HG03095 (cell line): ENCODE measurements at regions not wholly inside any gene's neighbourhood (a gene's known extent, or its start where the extent isn't known, plus 50 kb on each side); places are given as distances from the start of the nearest gene placed in this dataset.
"Not testable (repeated sequence)": the region's sequence is repeated elsewhere in the genome, so short reads cannot be mapped to it uniquely, and the experiment has no call there.

Experiments
- ATAC-seq: cut with Tn5 transposase; IDR thresholded peaks from one replicate; pipeline ENCODE4 v1.9.1; 2021; ENCODE audit warnings: moderate library complexity; ENCODE audit not compliant: unreplicated experiment

DNA sequence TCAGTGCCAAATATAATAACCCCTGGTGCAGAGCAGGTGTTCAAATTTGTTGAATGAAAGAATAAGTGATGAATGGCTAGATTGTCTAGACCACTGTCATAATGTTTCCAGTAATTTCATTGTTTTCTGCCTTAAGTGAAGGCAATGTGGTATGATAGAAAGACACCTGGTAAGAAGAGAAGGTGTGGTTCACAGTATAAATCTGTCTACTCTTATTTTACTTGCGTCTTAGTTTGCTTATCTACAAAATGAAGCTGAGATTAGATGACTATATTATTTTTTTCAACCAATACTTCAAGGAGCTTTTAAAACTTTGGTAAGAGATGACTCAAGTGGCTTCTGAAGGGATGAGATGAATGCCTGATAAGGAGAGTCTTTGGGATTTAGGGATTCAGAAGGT is 788.4 kb downstream of the EPHA4 start:
- no peak for ATAC-seq

DNA sequence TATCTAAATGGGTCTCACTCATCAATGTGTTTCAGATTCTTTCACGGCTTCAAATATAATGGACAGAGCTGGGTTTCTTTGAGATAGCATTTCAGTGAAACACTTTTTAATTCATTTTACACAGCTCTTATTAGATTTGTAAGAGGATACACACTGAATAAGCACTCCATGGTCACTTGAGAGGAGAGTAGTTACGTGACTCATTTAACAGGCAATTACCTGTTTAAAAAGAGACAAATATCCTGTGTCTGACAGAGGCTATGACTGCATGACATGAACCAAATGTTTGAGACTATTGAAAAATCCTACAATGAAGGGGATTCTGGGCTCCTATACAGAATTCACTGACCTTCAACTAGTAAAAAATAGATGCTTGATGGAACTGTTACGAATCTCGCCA is 786.9 kb downstream of the EPHA4 start:
- no peak for ATAC-seq

DNA sequence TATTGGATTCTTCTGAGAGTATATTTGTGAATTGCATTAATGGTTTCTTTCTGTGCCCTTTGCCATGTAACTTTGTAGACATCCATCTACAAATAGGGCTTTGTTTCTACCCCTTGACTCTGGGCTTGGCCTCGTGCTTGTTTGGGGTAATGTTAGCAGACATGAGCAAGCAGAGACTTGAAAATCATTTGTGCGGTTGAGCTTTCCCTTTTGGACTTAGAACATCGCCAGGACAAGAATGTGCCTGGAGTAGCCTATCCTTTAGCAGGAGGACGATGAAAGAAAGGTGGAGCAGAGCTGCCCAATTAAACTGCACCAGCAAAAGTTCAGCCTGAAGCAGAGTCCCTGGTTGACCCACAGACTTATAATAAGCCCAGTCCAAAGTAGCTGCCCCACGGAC is 785.9 kb downstream of the EPHA4 start:
- ATAC-seq = no peak

DNA sequence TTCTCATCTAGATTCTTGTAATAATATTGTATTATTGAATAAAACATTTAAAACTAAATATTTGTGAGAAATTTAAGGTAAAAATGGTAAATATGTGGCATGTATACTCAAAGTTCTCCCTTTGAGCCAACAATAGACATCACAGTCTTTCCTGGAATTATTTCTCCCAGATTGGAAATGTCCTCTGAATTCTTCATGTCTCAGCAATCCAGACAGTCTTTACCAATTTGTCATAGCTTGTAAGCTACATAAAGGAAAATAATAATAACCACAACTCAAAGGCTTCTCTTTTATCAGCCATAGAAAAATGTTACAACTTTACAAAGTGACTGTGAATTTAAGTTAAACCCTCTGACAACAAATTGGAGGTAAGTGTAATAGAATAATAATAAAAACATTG is 784.9 kb downstream of the EPHA4 start:
- no peak for ATAC-seq

DNA sequence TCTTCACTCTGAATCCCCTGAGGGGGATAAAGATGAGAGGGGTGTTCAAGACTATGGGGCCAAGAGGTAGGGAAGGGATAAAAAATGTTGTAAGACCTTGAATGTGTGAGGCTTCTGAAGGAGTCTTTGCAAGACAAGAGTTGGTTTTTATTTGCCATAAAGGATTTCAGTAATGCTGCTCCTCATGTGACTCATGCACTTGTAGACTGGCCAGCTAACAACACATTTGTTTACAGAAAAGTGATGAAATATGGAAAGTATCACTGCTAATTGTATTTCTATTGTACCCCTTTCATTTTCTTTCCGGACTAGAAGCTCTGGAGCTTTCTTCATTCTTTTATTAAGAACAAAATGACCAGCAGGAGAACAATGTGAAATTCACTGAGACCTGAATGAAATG is 782.1 kb downstream of the EPHA4 start:
- ATAC-seq = no peak

DNA sequence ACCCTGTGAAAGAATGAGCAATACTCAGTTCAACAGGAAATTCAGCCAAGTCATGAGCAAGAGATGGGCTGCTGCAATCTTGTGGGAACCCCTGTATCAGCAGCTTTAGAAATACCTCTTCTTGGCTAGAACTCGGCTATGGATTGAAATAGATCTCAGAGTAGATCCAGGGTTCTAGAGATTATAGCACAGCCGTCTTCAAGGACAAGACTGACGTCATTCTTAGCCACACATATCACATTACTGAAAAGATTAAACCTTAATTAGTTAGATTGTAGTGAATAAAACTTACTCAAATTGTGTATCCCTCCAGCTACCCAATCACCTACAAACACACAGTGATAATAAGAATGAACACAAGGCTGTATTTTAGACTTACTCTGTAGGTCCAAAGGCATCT is 776.4 kb downstream of the EPHA4 start:
- ATAC-seq = no peak

DNA sequence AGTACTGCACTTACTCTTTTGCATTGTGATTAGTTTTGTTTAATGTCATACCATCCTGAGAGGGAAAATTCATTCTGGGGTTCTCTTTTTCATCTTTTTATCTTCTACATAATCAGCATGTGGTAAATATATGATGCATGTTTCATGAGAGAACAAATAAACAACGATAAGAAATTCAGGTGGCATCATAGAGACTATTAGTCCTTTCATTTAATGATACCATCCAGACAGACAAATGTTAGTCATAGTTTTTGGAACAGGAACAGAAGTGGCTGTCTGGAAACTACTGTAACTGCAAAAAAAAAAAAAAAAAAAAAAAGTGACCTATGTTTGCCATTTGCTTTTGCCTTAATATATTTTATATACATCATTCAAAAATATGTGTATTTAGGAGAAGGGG is 761.0 kb downstream of the EPHA4 start:
- no peak for ATAC-seq

DNA sequence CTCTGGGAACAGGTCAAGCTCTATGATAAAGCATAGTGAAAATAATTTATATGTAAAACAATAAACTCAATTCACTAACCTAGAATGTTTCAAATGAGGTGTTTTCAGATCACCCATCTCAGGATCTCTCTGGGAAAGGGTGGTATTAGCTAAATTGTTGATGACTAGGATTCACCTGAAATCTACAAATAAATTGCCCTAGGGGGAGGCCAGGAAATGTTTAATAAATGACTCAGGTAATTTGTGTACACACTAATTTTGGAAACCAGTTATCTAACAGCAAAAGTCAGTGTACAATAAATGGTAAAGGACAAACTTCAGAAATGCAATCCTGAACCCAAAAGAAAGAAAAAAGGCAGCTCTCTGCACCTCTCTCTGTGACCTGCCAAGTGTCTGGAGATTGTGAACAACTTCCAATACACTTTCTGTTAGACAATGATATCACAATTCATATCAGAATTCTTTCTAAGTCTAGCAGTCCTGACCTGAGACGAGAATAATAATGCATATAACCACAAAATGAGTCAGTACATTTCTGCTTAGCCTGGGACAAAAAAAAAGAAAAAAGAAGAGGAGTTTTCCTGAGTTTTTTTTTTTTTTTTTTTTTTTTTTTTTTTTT is 760.0 kb downstream of the EPHA4 start:
- ATAC-seq = no peak

DNA sequence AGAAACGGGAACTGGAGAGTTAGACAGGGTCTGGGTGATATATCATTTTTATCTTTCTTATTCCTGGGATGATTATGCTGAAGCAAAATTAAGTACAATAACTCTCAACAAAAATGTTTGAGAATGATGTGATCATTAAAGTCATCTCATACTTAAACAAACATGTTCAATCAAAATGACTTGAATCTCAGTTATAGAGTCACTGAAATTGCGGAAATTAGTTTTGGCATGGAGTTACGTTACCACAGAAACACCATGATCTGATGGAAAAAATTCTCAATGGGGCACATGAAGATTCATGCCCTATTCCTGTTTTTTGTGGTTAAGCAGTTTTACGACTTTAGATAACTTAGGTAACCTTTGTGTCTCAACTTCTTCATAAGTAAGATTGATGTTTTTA is 757.7 kb downstream of the EPHA4 start:
- no peak for ATAC-seq

DNA sequence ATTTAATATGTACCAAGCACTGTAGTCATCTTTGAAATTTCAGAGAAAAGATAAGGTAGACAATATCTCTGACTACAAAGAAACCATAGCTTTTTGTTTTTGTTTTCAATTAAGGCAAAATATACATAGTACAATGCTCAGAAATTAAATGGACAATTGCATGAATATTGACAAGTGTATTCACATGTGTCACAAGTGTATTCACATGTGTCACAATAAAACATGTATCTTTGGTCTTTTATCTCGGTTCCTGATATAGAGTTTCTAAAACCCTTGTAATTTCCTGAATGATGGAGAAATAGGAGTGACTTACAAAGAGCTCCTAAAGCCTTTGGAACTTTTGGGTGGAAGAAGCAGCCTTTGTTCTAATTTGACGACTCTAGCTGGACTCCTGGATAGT is 756.4 kb downstream of the EPHA4 start:
- ATAC-seq = no peak

DNA sequence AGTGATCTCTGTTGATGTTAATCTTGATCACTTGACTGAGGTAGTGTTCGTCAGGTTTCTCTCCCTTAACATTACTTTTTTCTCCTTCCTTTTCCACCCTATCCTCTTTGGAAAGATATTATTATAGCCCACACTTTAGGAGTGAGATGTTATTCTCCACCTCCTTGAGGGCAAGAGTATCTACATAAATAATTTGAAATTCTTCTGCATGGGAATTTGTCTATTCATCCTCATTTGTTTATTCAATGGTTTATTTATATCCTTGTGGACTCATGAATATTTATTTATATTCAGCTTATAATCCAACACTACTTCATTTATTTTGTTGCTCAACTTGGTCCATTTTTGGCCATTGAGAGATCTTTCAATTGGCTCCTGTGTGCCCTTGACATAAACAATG is 750.4 kb downstream of the EPHA4 start:
- no peak for ATAC-seq

DNA sequence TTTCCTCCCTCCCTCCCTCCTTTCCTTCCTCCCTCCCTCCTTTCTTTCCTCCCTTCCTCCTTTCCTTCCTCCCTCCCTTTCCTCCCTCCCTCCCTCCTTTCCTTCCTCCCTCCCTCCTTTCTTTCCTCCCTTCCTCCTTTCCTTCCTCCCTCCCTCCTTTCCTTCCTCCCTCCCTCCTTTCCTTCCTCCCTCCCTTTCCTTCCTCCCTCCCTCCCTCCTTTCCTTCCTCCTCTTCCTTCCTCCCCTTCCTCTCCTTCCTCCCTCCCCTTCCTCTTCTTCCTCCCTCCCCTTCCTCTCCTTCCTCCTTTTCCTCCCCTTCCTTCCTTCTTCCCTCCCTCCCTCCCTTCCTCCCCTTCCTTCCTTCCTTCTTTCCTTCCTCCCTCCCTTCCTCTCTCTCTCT is 748.5 kb downstream of the EPHA4 start:
- not testable (repeated sequence) for ATAC-seq

DNA sequence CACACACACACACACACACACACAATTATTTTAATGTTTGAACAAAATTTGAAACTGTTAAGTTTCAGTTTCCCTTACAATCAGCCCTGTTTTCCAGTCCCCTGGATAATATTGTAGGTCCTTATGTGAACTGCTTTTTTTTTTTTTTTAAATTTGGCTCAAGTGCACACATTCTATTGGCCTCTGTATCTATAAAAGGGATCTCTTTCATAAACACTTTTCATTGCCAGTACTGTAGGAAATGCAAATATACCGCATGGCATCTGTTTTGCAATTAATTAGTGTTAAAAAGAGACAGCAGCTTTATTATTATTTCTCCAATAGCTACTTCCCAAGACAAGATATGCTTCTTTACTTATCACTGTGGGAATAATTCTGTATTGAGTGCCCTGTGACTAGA is 738.7 kb downstream of the EPHA4 start:
- ATAC-seq = no peak

DNA sequence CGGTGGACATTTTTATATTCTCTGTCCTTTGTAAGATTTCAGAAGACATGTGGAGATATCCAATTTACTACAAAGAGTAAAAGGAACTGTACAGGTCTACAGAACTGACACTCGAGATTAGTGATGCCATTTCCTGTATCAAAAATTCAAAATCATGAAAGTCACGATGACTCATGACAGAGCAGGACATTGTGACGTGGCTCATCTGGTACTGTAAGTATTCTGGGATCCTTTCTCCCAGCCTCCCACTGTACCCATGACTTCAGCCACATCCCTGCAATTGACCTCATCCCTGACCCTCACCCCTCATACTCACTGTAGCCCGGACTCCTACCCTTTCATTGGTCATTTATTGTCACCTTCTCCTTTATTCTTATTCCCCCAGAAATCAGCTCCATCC is 736.5 kb downstream of the EPHA4 start:
- no peak for ATAC-seq

DNA sequence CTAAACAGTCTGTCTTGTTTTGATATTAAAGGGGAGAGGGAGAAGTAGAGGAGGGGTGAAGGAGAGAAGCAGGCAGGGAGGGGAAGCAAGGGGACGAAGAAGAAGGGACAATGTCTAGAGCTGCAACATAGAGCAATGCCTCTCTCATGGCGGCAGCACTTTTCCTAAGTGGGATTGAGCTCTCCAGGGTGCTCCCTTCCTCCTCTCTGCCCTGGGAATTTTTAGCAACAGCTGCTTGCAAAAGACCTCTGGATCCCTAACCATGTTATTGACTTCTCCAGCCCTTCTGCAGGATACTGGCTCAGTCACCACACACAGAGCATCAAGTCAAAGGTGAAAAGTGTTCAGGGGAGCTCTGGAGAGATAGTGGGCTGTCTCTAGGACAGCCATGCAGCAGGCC is 734.9 kb downstream of the EPHA4 start:
- no peak for ATAC-seq

DNA sequence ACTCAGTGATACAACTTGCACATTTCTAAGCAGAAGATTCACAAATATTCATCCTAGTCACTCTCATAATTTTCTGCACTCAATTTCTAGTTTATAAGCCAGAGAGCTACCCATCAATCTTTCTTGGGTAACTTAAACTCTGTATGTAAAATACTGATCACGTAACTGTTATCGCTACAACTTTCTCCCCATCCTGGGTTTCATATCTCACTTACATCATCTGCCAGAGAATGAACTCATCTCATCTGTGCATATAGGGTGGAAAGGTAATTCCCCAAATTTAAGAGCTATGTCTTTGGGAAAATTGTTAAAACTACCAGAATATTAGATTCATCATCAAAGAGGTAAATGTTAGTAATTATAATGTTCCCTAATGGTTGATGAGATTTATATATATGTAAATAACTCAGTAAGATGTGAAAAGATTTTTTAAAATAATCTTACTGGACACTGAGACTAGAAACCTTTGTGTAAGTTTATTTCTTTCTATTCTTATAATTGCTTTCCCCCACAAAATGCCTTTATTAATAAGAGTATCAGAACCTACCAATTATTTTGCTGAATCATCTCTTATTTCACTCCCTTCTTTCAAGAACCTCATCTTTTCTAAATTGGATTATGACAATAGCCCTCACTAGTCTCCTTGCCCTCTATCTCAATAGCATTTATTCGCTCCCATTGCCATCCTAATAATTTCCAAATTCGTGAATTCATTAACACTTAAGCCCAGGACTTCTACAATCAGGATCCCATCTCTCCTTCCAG is 729.0 kb downstream of the EPHA4 start:
- no peak for ATAC-seq

DNA sequence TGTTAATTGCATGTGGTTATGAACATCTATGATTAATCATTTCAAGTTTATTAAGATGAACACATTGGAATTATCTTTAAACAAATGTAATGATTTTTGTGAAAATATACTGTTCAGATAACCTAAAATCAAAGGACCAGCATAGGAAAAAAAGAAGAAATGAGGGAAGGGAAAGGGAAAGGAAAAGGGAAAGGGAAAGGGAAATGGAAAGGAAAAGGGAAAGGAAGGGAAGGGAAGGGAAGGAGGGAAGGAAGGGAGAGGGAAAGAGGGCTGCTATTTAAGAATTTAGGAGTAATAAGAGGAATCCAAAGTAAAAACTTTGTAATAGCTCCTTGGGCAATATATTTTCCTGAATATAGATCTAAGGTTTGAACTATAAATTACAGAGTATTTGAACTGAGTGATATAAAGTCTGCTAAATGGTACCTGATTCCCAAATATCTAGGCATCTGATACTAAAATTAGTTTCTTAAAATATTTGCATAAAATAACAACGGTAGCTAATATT is 726.3 kb downstream of the EPHA4 start:
- ATAC-seq = no peak

DNA sequence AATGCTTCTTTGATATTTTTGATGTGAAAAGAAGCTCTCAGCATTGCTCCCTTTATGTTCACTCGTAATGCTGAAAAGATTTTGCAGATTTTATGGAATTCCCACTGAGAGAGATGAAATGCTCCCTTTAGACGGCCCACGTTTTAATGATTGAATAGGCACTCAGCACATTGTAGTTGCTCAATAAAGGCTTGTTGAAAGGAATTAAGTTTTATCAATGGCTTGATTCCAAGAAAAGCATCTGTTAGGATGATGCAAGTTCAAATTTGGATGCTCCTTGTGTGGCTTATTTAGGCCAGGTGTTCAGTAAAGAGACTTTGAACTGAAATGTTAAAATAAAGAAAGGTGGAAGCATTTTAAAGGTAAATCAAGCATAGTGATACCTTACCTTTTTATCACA is 725.1 kb downstream of the EPHA4 start:
- no peak for ATAC-seq

DNA sequence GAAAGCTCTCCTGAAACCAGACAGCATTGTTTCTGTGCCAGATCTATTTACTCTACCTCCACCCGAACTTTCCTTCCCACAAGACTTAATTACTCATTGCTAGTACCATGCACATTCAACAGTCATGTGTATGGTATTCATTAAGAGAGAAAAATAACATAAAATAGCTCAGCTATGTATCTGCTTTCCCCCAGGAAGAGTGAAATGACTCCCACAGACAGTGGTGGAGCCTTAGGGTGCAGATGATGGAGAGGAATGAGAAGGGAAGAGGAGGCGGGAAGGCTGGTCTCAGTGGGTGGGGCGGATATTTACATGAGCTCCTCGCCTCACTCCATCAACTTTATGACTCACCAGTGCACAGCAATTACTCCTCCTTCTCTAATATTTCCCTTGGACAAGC is 724.5 kb downstream of the EPHA4 start:
- no peak for ATAC-seq

DNA sequence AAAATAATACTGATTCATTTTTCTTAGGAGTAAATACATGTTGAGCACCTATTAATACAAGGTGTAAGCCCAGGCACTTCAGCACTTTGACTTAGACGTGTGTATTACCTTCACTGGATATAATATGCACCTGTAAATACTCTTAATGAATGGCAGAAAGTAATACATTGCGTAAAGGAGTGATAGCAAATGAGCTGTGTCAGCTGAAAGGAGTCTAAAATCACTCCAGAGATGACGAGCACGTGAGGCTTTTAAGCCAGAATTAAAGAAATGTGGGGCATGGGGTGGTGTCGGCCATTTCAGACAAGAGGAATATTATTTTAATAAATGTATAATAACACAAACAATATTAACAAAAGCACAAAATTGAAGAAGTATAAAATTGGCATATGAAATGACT is 722.7 kb downstream of the EPHA4 start:
- ATAC-seq = no peak

DNA sequence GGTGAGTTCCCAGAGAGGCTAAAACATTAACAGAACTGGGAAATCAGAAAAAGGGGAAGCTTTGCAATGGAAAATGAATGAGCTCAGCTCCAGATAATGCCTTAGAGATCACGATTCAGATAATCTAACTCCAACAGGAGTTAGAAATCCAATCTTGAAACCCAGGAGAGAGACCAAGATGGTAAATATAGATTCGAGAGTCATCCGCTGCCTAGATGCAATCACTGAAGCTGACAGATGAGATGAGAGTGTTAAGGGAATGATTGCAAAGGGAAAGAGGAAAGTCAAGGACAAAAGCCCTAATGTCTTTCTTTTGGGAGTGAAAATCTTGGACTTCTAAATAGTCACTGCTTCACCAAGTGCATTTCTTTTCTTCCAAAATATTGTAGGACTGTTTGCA is 722.0 kb downstream of the EPHA4 start:
- ATAC-seq = no peak

DNA sequence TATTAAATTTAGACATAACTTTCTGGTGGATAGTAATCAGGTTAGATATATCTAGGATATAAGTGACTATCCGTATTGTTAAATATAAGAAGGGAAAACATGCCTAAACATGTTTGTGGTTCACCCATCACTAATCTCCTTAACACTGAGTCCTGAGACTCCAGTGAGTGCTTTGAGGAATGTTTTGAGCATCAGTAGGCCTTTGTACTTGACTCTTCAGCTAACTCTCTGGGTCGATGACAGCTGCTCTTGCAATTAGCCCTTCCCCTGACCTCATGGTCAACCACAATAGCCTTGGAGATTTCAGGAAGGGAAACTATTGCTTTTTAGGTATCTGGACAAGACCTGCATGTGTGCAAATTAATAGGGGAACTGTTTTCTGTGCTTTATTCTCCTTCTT is 716.8 kb downstream of the EPHA4 start:
- no peak for ATAC-seq

DNA sequence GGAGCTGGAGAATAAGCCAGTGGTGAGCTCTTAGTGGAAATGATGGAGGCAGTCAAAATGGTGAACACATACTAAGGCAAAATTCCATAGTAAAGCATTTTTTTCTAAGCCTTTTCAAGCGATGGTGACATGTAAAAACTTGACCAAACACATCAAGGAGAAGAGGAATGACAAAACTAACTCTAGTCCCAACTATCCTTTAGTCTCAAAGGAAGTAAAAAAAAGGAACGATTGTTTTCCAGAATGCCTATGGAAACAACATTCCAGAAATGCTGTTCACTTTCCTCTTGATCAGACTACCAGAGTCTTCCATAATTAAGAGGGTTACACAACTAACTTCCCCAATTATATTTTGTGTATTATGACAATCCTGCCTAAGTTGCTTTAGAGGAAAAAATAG is 715.6 kb downstream of the EPHA4 start:
- ATAC-seq = no peak
